ENCODE measurements at regions not wholly inside any gene's neighbourhood (a gene's known extent, or its start where the extent isn't known, plus 50 kb on each side); places are given as distances from the start of the nearest gene placed in this dataset.

DNA sequence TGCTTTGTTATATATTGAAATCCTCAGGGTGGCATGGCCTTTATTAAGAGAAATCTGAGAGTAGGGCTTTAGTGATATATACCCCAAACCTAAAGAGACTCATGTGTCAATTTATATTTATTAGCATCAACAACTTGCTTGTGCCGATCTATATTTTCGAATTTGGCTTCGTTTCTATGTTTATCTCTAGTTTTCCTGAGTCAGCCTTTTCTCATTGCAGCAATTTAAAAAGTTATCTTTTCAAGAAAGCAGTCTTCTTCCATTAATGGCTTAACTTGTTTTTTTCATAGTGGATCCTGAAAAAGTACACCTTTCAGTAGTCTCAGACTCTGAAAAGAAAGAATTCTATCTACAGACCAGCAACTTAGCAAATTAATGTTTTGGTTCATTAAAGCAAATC is 99.9 kb upstream of the KCNN2 start:
- H4K20me1 ChIP-seq (ENCODE audit: insufficient read depth, low read length), result no peaks in the 10 kb centered on the region
- H3K9me2 ChIP-seq (ENCODE audit: low read depth, low read length), result no peaks in the 10 kb centered on the region
- H3K27me3 ChIP-seq (ENCODE audit: insufficient read depth, low read length), result no peaks in the 10 kb centered on the region
- no peaks in the 10 kb centered on the region for H3F3A ChIP-seq (ENCODE audit: insufficient read depth, low read length)
- H3K79me2 ChIP-seq (ENCODE audit: insufficient read depth, low read length), result no peaks in the 10 kb centered on the region
- H3K27ac ChIP-seq (ENCODE audit: low read depth, low read length, poor library complexity, severe bottlenecking), result no peak overlapping the region
- TF ChIP-seq EZH2 (IDR thresholded peaks at IDR 0.05; ENCODE audit: borderline replicate concordance, low read length), result no peak
- TF ChIP-seq, protein P1, sequence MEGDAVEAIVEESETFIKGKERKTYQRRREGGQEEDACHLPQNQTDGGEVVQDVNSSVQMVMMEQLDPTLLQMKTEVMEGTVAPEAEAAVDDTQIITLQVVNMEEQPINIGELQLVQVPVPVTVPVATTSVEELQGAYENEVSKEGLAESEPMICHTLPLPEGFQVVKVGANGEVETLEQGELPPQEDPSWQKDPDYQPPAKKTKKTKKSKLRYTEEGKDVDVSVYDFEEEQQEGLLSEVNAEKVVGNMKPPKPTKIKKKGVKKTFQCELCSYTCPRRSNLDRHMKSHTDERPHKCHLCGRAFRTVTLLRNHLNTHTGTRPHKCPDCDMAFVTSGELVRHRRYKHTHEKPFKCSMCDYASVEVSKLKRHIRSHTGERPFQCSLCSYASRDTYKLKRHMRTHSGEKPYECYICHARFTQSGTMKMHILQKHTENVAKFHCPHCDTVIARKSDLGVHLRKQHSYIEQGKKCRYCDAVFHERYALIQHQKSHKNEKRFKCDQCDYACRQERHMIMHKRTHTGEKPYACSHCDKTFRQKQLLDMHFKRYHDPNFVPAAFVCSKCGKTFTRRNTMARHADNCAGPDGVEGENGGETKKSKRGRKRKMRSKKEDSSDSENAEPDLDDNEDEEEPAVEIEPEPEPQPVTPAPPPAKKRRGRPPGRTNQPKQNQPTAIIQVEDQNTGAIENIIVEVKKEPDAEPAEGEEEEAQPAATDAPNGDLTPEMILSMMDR (IDR thresholded peaks at IDR 0.05; ENCODE audit: low read length), result no peak
- H3K36me3 ChIP-seq (ENCODE audit: insufficient read depth, low read length), result no peaks in the 10 kb centered on the region
- no peak overlapping the region for H2AFZ ChIP-seq (ENCODE audit: low read length)
- no peaks in the 10 kb centered on the region for H3K4me1 ChIP-seq (ENCODE audit: insufficient read depth, low read length, severe bottlenecking)
- H3K9ac ChIP-seq (ENCODE audit: low read length), result no peak overlapping the region
- H3K9me3 ChIP-seq (ENCODE audit: low read length), result no peaks in the 10 kb centered on the region
- no peak overlapping the region for H3K4me3 ChIP-seq (ENCODE audit: low read depth, low read length, poor library complexity, severe bottlenecking)
- H3K4me2 ChIP-seq (ENCODE audit: low read length), result no peak overlapping the region

DNA sequence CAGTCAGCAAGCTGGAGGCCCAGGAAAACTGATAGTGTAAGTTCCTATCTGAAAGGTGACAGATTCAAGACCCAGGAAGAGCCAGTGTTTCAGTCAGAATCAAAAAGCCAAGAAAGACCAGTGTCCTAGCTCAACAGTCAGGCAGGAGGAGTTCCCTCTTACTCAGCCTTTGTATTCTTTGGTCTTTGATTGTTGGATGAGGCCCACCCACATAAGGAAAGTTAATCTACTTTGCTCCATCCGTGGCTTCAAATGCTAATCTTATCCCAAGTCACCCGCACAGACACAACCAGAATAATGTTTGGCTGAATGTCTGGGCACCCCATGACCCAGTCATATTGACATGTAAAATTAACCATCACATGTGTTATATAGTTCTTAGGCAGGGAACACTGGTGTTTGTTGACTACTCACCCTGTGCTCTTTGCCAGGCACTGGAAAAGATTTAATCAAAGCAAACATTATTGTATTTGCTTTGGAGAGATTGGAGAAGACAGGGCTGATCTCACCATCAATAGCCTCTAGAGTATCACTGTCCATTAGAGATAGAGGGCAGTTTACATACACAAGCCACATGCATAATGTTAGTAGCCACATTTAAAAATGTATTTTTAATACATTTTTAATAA is 96.3 kb upstream of the KCNN2 start:
- H3K4me1 ChIP-seq (ENCODE audit: insufficient read depth, low read length, severe bottlenecking), result no peaks in the 10 kb centered on the region
- no peaks in the 10 kb centered on the region for H3K36me3 ChIP-seq (ENCODE audit: insufficient read depth, low read length)
- no peaks in the 10 kb centered on the region for H4K20me1 ChIP-seq (ENCODE audit: insufficient read depth, low read length)
- no peaks in the 10 kb centered on the region for H3K9me2 ChIP-seq (ENCODE audit: low read depth, low read length)
- no peaks in the 10 kb centered on the region for H3K9me3 ChIP-seq (ENCODE audit: low read length)
- H3K27me3 ChIP-seq (ENCODE audit: insufficient read depth, low read length), result no peaks in the 10 kb centered on the region
- no peak for TF ChIP-seq EZH2 (IDR thresholded peaks at IDR 0.05; ENCODE audit: borderline replicate concordance, low read length)
- TF ChIP-seq, protein P1 (IDR thresholded peaks at IDR 0.05; ENCODE audit: low read length), result no peak
- no peak overlapping the region for H3K27ac ChIP-seq (ENCODE audit: low read depth, low read length, poor library complexity, severe bottlenecking)
- H3K79me2 ChIP-seq (ENCODE audit: insufficient read depth, low read length), result no peaks in the 10 kb centered on the region
- no peaks in the 10 kb centered on the region for H3F3A ChIP-seq (ENCODE audit: insufficient read depth, low read length)
- no peak overlapping the region for H2AFZ ChIP-seq (ENCODE audit: low read length)
- H3K4me2 ChIP-seq (ENCODE audit: low read length), result no peak overlapping the region
- no peak overlapping the region for H3K4me3 ChIP-seq (ENCODE audit: low read depth, low read length, poor library complexity, severe bottlenecking)
- no peak overlapping the region for H3K9ac ChIP-seq (ENCODE audit: low read length)

DNA sequence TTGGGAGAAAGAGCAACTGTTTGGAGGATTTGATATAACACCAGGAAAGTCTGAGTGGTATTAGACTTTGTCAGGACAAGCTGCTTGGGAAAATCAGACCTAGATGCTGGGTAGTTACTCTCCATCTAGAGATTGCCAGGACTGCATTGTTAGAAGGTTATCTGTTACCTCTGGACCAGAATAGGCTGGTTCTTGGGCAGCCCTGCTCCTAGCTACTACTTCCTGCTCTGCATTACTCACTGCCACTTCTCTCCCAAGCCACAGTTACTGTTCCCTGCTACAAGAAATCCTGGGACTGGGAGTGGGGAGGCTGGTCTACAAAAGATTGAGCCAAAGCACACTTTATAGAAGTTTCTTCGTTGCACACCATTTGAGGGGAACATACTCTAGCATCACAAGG is 95.5 kb upstream of the KCNN2 start:
- Histone ChIP-seq H3F3A (ENCODE audit: insufficient read depth, low read length) (no peaks in the 10 kb centered on the region), H3K27ac (ENCODE audit: low read depth, low read length, poor library complexity, severe bottlenecking) (no peak overlapping the region), H3K4me3 (ENCODE audit: low read depth, low read length, poor library complexity, severe bottlenecking) (no peak overlapping the region), H3K27me3 (ENCODE audit: insufficient read depth, low read length) (no peaks in the 10 kb centered on the region), H3K4me2 (ENCODE audit: low read length) (no peak overlapping the region), H3K9me2 (ENCODE audit: low read depth, low read length) (no peaks in the 10 kb centered on the region), H3K9me3 (ENCODE audit: low read length) (no peaks in the 10 kb centered on the region), H3K9ac (ENCODE audit: low read length) (no peak overlapping the region), H2AFZ (ENCODE audit: low read length) (no peak overlapping the region), H3K36me3 (ENCODE audit: insufficient read depth, low read length) (no peaks in the 10 kb centered on the region), H4K20me1 (ENCODE audit: insufficient read depth, low read length) (no peaks in the 10 kb centered on the region), H3K4me1 (ENCODE audit: insufficient read depth, low read length, severe bottlenecking) (no peaks in the 10 kb centered on the region), H3K79me2 (ENCODE audit: insufficient read depth, low read length) (no peaks in the 10 kb centered on the region)
- TF ChIP-seq EZH2 (IDR thresholded peaks at IDR 0.05; ENCODE audit: borderline replicate concordance, low read length), result no peak
- TF ChIP-seq, protein P1 (IDR thresholded peaks at IDR 0.05; ENCODE audit: low read length), result no peak
